NCI-H526 treated with DMSO at 0.1 percent for 48 hours (cell line): ENCODE measurements at regions not wholly inside any gene's neighbourhood (a gene's known extent, or its start where the extent isn't known, plus 50 kb on each side); places are given as distances from the start of the nearest gene placed in this dataset.

ENCODE experiments used
- DNase-seq: peaks from one replicate; lab custom pipeline; 2025; lab: John Stamatoyannopoulos, UW

DNA sequence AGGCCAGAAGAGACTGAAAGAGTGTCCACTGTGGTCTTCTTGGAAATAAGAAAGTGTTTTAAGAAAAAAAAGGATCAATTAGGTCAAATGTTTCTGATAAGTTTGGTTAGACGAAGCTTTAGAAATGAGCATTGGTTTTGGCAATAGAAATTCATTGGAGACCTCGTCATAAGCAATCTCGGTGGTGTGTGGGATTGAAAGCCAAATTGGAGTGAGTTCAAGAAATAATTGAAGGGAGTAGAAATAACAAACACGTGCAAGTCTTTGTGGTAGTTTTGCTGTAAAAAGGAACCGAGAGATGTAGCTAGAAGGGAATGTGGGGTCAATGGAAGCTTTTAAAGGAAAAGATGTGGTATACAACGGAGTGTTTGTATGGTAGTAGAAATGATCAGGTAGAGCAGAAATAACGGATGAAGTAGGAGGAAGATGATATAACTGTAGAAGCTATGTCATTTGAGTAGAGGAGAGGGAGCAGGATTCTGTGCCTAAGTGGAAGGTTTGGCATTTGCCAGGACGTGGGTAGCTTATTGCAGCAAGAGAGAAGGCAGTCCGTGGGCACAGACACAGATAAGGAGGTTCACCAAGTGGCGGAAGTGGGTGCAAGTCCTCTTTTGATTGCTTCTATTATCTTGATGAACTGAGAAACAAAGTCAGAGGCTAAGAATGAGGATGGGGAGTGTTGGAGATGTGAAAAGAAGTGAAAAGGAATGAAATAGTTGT is 146.2 kb downstream of the DACT1 start:
- DNase-seq, result no peak

DNA sequence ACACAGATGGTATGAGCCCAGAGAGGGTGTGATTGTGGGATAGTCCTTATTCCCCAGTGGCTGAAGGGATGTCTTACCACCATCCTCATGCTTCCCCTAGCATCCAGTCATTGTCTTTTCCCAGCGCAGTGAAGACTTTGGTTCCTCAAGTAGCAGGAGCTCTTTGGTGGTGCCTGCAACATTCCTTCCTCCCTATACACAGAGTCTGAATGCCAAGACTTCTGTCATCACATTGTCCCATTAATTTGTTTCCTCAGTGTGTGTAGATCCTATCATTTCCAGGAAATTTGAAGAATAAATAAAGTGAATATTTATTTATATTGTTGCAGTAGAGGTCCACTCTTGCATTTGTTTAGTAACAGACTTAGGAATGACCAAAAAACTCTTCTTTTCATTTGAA is 147.2 kb downstream of the DACT1 start:
- no peak for DNase-seq

DNA sequence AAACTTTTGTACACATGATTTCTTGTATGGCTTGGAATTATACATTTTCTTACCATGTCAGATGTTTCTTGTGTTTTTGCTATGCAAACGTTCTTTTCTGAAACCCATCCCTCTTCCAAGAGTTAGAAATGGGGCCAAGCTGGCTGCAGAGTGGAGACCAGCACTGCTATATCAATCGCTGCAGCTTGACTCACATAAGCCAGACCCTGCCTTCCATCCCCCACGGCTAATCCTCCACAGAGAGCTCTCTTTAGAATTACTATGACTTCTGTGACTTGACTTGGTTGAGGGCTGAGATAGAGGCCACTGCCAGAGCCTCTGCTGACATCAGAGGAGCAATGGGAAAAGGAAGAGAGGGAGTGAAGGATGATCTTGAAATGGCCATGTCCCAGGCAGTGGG is 147.9 kb downstream of the DACT1 start:
- no peak for DNase-seq

DNA sequence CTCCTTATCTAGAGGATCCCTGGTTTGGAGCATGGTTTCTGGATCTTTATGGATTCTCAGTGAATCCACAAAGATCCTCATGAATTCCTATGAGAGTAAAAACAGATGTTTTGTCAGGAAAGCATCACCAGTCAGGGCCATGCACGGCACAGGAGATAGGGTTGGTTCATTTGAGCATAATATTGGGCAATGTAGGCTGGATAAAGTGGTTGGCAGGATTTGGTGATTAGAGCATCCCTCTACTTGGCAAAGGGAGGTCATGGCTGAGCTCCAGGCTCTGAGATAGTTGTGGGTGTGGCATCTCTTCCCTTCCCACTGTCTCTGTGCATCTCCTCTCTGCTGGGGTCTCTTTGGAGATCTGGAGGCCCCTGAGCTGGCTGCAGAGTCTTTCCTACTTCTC is 149.8 kb downstream of the DACT1 start:
- DNase-seq, result no peak

DNA sequence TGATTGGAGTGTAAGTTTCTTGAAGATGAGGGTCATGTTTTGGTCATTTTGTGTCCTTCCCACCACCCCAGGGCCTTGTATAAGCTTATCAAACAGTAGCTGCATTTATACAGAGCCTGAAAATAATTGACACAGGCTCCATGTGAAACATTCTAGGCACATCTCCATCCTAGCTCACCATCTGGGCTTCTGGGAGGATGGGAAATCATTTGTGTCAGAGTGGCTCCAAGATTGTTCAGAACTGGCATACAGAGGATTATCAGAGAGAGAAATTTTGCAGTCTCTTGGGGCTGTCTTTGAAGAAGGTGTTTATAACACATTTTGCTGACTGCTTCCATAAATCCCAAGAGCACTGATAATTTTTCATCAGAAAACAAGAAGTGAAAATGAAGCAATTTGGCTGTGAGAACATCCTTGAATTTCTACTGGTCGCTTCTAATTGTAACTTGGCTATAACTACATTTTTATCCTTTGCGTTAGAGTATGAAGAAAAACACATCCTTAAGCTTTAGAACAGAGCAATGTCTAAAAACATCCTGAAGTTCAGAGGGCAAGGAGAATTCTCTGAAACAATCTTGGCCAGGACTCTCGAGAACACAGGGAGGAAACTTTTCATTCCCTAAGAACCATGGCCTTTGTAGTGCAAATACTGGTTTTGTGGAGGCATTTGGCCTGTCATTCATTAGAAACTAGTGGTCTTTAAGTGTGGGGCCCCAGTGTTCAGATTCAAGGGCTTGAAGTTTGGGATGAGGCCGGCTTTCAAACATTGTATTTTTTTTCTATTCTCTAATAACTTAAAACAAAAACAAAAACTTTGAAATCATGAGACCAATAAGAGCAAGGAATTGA is 151.1 kb downstream of the DACT1 start:
- no peak for DNase-seq

DNA sequence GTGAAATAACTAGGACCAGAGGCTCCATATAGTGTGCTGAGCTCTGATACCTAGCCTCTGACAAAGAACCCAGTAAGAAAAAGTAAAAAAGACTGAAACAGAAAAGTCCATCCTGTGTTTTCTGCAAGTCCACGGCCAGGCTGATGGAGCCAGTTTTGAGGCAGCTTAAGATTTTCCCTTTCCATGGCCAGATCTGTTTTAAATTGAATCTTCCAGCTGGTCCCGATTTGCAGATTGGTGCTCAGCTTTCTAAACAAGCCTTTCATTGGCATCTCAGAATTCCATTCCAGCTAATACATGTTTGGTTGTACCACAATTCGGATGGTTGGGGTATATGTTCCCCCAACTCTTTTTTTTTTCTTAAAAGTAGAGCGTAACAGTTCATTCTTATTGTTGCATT is 152.0 kb downstream of the DACT1 start:
- no peak for DNase-seq

DNA sequence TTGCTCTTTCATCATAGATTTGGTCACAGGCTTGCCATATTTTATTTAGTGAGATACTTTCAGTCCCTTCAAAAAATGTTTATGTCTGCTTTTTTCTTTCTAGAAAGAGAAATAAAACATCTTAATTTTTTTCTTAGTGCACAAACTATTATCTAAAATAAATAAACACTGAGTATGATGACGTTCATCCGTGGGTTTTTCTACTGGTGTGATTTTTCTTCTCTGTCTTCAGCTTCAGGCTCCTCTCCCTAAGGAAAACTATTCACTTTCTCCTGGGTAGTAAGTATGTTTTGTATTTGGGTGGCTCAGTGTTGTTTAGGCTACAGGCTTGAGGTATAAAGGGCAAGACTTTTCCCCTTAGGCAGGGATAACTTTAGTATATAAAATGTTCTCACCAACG is 154.7 kb downstream of the DACT1 start:
- no peak for DNase-seq

DNA sequence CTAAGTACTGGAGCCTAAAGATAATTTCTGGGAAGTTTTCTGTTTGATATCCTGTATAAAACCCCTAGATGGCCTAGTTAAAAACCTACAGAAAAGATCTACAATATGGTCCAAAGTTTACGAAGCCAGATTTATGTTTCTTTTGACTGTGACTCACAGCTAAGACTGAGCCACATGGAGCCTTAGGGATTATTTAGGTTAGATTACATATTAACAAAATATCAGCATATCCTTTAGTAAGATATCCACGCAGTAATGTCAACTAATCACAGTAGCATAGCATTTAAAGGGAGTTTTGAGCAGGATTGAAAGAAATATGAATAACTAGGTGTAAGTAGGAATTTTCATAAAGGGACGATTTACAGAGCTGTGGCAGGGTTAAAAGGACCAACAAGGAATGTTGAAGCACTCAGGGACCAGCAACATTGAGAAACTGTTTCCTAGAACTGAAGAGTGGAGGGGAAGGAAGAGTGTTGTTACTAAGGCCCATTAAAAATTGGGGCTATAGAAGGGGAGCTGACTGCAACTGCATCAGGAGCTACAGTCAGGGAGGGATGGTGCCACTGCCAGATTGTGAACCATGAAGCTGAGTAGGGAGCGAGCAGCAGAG is 155.5 kb downstream of the DACT1 start:
- no peak for DNase-seq

DNA sequence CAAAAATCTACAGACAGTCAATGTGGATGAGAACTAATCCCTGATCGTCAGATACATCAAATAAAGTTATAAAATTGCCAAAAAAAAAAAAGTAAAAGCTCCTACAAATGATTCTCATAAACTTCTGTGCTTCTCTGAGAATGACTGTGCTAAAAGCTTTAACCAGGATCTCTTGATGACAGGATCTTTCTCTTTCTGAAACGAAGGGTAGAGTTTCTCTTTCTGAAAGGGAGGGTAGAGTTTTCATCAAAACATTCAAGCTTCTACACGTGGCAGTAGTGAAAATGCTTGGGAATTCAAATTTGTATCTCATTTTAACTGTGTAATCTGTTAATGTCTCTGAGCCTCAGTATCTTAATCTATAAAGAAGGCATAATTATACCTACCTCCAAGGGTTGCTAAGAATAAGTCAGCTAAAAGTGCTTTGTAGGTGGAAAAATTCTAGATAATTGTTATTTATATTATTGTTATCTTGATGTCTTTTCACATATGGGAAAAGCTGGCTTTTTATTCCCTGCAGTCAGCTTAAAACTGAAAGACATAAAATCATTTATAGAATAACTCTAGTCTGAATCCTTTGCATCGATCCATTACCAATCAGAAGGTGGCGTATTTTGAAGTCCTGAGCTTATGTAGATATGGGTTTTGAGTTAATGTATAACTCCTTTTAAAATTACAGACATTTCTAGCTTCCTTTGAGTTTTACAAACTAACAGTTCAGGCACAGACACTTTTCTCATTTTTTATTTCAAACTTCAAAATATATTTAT is 157.4 kb downstream of the DACT1 start:
- no peak for DNase-seq

DNA sequence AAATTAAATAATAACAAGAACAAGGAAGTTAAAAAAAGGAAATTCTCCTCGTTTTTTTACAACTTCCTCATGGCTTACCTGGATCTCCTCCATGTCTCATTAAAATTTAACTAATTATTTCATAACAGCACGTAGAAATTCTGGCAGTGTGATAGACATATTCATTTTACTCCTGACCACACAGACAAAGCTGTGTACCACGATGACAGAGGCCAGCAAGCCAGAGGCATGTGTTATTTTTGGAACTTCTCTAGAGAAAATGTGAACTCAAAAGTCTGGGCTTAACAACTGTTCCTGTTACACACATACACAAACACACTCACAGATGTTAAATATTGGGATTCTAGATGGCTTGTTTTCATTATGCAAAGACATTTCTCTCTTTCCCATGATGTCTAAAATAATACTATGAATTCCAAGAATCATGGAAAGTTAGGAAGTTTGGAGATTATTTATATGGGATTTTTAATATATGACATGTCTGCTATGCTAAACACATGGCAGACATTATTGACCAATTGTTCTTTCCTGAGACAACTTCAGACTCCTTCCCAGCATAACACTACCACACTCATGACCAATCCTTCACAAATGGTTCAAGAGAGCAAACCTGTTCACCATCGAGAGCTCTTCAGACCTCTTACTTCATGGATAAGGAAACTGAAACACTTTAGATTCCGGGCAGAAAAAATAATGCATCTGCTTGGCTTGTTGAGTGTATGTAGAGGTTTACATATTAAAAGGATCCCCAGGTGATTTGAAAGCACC is 158.7 kb downstream of the DACT1 start:
- no peak for DNase-seq

DNA sequence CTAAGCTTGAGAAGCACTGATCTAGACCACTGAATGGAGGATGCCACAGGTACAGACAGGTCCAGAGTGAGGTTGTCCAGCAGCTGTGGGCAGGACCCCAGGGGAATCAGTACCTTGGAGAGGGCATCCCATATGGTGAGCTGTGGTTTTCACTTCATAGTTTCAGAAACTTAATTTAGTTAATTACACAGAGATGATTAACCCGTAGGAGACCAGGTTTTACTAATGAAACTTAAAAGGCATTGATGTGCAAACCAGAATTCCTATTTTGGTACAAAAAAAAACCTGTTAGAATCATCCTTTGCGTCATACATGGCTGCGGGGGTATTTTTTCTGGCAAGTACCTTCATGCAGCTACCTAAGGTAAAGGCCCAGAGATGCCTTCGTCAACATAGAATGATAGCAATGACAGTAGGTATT is 159.3 kb downstream of the DACT1 start:
- DNase-seq, result no peak

DNA sequence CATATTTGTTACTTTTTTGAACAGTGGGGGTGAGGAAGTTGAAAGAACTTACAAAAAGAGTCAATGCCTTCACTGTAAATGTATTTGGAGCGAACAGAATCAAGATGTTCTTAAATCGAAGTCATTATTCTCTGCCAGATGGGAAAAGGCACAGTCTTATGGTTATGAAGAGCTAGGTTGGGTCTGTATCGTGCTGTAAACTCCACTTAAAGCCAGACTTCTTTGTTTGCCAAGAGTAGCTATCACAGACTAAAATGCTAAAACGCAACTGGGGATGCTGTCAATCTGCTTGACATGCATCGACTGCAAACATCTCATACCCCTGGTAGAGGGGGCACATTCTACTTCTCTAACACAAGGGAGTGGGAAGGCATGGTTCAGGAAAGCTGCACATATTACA is 160.4 kb downstream of the DACT1 start:
- no peak for DNase-seq

DNA sequence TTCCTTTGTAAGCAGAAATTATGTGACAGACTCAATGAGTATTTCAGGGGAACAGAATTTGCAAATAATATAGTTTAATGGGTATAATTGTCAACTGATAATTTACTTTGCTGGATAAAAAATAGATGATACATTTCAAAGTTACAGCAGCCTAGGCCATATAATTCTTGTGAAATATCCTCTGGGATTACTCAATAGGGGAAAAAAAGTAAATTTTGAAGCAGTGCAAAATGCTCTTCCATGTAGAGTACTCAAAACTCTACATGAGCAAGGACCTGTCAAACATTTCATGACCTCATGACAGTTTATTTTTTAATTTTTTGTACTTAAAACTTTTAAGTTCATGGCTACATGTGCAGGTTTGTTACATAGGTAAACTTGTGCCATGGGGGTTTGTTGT is 163.3 kb downstream of the DACT1 start:
- no peak for DNase-seq

DNA sequence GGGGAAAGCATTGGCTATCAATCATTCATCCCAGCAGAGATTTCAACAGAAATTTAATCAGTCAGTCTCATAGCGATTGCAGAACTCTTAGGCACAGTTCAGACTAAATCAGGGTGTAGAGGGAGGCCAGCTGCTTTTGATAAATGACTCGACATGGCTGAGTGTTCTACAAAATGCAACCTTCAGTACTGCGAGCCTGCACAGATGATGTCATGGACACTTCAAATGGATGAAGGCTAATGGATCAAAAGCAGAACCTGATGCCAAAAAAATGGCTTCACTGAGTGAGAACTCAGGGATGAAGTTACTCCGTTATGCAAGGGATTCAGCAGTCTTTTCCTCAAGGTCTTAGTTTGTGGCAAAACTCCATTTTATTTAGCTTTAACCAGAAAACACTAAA is 167.3 kb downstream of the DACT1 start:
- no peak for DNase-seq

DNA sequence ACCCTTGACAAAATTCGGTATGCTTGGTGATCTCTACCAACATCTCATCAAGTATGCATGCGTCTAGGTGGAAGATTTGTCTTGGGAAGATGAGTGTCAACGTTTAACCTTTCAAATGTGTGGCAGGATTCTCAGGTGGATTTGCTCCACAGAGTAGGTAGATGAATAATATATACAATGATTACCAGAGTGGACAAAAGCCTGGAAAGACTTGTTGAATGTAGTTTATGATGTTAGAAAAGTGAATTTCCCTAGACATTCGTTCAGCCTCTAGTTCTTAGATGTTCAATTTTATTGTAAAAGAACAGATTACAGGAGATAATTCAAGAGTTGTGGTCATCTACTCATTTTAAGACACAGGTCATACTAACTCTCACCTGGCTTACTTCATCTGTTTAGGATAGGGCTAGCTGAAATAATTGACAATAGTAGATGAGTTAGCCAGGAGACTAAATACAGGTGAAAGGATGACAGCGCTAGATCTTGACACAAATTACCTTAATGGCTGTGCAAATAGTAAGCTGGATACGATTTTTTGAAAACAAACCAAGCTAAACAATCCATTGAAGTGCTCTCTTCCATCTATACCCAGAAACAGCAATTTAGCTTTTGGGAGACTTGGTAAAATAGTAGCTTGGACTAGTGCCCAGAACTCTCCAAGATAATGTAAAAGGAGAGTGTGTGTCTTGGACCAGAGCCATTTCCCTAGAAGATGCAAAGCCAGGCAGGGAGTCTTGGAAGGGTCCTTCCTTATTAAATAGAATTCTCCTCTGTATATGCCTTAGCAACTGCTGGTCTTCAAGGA is 168.0 kb downstream of the DACT1 start:
- DNase-seq, result no peak

DNA sequence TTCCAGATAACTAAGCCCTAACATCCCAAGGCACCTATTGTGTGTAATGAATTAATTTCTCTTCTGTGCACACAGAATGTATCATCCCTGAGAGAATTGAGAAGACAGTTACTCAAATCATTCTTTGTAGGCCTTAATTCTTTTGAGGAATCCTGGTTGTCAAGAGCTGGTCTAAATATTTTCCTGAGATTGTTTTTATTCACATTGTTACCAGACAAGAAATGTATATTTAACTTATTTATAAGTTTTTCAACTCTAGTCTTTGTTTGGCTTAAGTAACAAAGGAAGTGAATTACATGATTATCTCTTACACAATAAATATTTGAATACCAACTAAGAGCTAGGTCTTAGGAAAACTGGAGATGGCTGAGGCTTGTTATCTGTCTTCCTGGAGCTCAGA is 169.4 kb downstream of the DACT1 start:
- DNase-seq, result no peak

DNA sequence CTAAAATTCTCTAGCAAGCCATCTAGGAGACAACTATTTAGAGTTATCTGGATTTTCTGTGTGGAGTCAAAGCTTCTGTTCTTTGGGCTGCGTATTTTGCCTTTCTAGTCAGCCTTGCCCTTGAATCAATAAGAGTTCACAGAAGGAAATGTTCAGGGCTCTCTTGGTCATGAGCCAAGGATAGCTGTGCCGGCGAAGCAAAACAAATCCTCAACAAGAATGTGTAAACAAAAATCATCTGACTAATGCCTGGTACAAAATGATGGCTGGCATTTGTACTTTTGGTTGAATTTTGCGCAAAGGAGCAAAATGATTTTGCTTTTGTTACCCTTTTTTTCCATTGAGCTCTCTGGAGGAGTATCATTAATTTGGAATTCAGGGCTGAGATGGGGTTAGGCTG is 171.1 kb downstream of the DACT1 start:
- DNase-seq, result no peak

DNA sequence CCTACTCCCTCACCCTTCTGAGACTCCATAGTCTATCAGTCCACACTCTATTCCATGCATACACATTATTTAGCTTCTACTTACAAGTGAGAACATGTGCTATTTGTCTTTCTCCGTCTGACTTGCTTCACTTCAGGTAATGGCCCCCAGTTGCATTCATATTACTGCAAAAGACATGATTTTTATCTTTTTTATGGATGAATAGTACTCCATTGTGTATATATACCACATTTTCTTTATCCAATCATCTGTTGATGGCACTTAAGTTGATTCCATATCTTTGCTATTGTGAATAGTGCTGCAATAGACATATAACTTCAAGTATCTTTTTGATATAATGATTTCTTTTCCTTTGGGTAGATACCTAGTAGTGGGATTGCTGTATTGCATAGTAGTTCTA is 171.8 kb downstream of the DACT1 start:
- no peak for DNase-seq

DNA sequence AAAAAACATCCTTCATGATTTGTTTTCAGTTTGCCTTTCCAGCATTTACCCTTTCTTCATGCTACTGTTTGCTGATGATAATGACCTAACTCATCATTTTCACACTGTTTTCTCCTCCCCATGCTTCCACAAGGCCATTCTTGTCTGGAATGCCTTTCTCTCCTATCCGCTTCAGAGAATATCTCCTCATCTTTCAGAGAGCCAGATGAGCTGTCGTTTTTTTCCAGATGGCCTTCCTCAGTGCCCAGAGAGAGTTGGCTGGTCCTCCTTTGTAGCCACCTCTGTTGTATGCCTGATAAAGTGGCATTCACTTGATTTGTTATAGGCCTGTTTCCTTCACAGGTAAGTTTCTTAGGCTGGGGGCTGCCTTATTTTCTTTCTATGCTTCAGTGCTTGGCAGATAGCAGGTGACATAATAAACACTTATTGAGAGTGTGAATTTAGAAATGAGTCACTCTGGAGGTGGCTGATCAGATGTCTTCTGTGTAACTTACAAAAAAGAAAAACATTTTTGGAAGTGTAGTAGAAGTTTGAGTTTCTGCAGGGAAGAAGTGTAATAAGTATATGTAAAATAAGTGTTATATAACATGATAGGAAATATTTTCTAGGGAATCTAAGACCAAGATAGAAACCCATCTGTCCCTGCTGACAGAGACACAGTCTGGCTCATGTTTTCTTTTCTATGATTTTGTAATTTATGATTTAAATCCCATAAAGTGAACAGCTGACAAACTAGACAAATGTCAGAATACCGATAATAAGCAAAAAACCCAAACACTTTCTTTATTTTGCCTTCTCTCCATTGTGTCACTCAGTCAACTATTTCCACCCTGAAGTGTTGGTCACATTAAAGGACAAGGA is 174.5 kb downstream of the DACT1 start:
- DNase-seq, result no peak

DNA sequence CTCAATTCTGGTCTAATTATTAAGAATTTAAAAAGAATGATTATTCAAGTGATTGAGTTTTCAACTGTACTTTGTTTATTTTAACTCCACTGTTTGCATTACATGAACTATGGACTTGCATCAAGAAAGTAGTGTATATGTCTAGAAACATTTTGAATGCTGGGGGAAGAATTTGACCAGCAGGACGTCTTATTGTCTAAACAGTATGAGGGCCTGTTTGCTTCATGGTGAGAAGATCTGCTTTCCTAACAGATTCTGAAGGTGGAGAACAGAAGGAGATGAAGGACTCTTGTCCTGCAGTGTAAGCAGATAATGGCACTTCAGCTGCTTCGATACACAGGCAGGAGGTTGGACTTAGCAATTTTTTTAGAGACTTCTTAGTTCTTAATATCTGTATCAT is 176.0 kb downstream of the DACT1 start:
- DNase-seq, result no peak
